GM11168 (cell line): ENCODE measurements at regions not wholly inside any gene's neighbourhood (a gene's known extent, or its start where the extent isn't known, plus 50 kb on each side); places are given as distances from the start of the nearest gene placed in this dataset.
"Not testable (repeated sequence)": the region's sequence is repeated elsewhere in the genome, so short reads cannot be mapped to it uniquely, and the experiment has no call there.

Source experiments
- in situ Hi-C: fragments of 300-500 bp; cut with MboI; formaldehyde crosslinking; loops from one replicate; pipeline ENCODE4 v1.12.0; 2022; ENCODE audit warnings: low sequenced_read_pairs; ENCODE audit not compliant: unreplicated experiment

- in situ Hi-C loops: no loop called here
Observed at GRCh38 chr7:13111230-13111629, 423.8 kb downstream of the ARL4A start.

- in situ Hi-C loops: not testable (repeated sequence)
Observed at GRCh38 chr7:13114240-13114639, 426.8 kb downstream of the ARL4A start.

- in situ Hi-C loops: no loop called here
Observed at GRCh38 chr7:13115157-13115772, 427.8 kb downstream of the ARL4A start.

- in situ Hi-C loops: no loop called here
Observed at GRCh38 chr7:13115855-13116254, 428.4 kb downstream of the ARL4A start.

- in situ Hi-C loops: no loop called here
Observed at GRCh38 chr7:13117103-13117502, 429.7 kb downstream of the ARL4A start.

- in situ Hi-C loops: no loop called here
Observed at GRCh38 chr7:13117592-13117991, 430.2 kb downstream of the ARL4A start.

- in situ Hi-C loops: not testable (repeated sequence)
Observed at GRCh38 chr7:13124629-13125028, 437.2 kb downstream of the ARL4A start.

- in situ Hi-C loops: no loop called here
Observed at GRCh38 chr7:13126347-13126746, 438.9 kb downstream of the ARL4A start.

GRCh38 chr7:13130321-13130720, 442.9 kb downstream of the ARL4A start:
- in situ Hi-C loops: no loop called here

GRCh38 chr7:13130906-13131305, 443.5 kb downstream of the ARL4A start:
- in situ Hi-C loops: not testable (repeated sequence)

- in situ Hi-C loops: no loop called here
Observed at GRCh38 chr7:13132314-13132713, 444.9 kb downstream of the ARL4A start.

GRCh38 chr7:13136345-13136744, 448.9 kb downstream of the ARL4A start:
- in situ Hi-C loops: not testable (repeated sequence)

- in situ Hi-C loops: no loop called here
Observed at GRCh38 chr7:13139436-13139835, 452.0 kb downstream of the ARL4A start.

- in situ Hi-C loops: no loop called here
Observed at GRCh38 chr7:13144673-13145072, 457.2 kb downstream of the ARL4A start.

GRCh38 chr7:13148548-13148947, 461.1 kb downstream of the ARL4A start:
- in situ Hi-C loops: no loop called here

GRCh38 chr7:13151978-13152377, 464.5 kb downstream of the ARL4A start:
- in situ Hi-C loops: no loop called here

GRCh38 chr7:13152755-13153154, 465.3 kb downstream of the ARL4A start:
- in situ Hi-C loops: no loop called here

GRCh38 chr7:13153266-13153665, 465.8 kb downstream of the ARL4A start:
- in situ Hi-C loops: no loop called here

GRCh38 chr7:13153742-13154141, 466.3 kb downstream of the ARL4A start:
- in situ Hi-C loops: no loop called here

GRCh38 chr7:13155188-13155587, 467.8 kb downstream of the ARL4A start:
- in situ Hi-C loops: no loop called here

GRCh38 chr7:13159003-13159402, 471.6 kb downstream of the ARL4A start:
- in situ Hi-C loops: no loop called here

- in situ Hi-C loops: no loop called here
Observed at GRCh38 chr7:13159467-13160184, 472.2 kb downstream of the ARL4A start.
